Cardiac muscle cell (in vitro differentiated cells and primary cell): ENCODE measurements at regions not wholly inside any gene's neighbourhood (a gene's known extent, or its start where the extent isn't known, plus 50 kb on each side); places are given as distances from the start of the nearest gene placed in this dataset.
A peak's percentile ranks its signal among the peaks of the same experiment; 100 is the strongest.

Experiments
- DNase-seq, 2 donors: peaks; one replicate each; pipeline versions ENCODE4 v3.0.0 to v3.0.0-alpha.2; 2010 to 2017; ENCODE audit warnings: low read depth in 1 of 2, low spot score in 1 of 2
- H3K27ac ChIP-seq: fragments of 200-600 bp; sonication (generic); 2 replicates; pipeline ENCODE4 v1.5.1; 2016
- H3K27me3 ChIP-seq: fragments of 200-600 bp; sonication (generic); 2 replicates; pipeline ENCODE4 v1.6.0; 2016; ENCODE audit warnings: control low read depth
- H3K36me3 ChIP-seq: fragments of 200-600 bp; sonication (generic); 2 replicates; pipeline ENCODE4 v1.5.1; 2016; ENCODE audit warnings: control low read depth
- H3K4me1 ChIP-seq: fragments of 200-600 bp; sonication (generic); 2 replicates; pipeline ENCODE4 v1.8.1; 2017; ENCODE audit warnings: low read depth, mild to moderate bottlenecking, mixed run types
- H3K4me3 ChIP-seq: fragments of 200-600 bp; sonication (generic); 2 replicates; pipeline ENCODE4 v1.5.1; 2016; ENCODE audit warnings: mild to moderate bottlenecking
- H3K9me3 ChIP-seq: fragments of 200-600 bp; sonication (generic); 2 replicates; pipeline ENCODE4 v1.5.1; 2017; ENCODE audit warnings: low read depth, mild to moderate bottlenecking, control low read depth
- TF ChIP-seq, protein P1 (sequence below): IDR thresholded peaks from 2 replicates; pipeline ENCODE4 v1.5.1; 2012; ENCODE audit warnings: low read depth, mild to moderate bottlenecking, low read length

DNA sequence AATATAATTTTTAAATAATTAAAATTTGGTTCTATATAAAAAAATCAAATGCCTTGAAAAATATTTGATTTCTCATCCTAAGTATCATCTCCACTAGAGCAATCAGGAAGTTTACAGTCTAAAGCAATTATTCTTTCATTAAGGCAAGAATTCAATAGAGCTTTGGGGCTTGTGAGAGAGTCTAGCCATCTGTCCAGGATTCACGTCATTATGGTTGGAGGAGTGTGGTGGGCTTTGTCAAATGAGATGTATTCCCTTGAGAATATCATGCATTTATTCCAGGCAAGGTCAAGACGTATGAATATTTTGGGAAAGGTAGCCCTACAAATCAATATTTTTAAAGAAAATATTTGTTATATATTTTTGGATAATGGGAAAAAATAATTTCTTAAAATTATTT lies 132.4 kb downstream of the ELOVL4 start:
- Histone ChIP-seq H3K27me3 (no peaks in the 10 kb centered on the region), H3K36me3 (no peaks in the 10 kb centered on the region), H3K27ac (no peak overlapping the region), H3K4me1 (peaks cover 20% of the 10 kb centered on the region), H3K4me3 (no peak overlapping the region), H3K9me3 (no peaks in the 10 kb centered on the region)
- no peak for DNase-seq
- TF ChIP-seq, protein P1, sequence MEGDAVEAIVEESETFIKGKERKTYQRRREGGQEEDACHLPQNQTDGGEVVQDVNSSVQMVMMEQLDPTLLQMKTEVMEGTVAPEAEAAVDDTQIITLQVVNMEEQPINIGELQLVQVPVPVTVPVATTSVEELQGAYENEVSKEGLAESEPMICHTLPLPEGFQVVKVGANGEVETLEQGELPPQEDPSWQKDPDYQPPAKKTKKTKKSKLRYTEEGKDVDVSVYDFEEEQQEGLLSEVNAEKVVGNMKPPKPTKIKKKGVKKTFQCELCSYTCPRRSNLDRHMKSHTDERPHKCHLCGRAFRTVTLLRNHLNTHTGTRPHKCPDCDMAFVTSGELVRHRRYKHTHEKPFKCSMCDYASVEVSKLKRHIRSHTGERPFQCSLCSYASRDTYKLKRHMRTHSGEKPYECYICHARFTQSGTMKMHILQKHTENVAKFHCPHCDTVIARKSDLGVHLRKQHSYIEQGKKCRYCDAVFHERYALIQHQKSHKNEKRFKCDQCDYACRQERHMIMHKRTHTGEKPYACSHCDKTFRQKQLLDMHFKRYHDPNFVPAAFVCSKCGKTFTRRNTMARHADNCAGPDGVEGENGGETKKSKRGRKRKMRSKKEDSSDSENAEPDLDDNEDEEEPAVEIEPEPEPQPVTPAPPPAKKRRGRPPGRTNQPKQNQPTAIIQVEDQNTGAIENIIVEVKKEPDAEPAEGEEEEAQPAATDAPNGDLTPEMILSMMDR: no peak

DNA sequence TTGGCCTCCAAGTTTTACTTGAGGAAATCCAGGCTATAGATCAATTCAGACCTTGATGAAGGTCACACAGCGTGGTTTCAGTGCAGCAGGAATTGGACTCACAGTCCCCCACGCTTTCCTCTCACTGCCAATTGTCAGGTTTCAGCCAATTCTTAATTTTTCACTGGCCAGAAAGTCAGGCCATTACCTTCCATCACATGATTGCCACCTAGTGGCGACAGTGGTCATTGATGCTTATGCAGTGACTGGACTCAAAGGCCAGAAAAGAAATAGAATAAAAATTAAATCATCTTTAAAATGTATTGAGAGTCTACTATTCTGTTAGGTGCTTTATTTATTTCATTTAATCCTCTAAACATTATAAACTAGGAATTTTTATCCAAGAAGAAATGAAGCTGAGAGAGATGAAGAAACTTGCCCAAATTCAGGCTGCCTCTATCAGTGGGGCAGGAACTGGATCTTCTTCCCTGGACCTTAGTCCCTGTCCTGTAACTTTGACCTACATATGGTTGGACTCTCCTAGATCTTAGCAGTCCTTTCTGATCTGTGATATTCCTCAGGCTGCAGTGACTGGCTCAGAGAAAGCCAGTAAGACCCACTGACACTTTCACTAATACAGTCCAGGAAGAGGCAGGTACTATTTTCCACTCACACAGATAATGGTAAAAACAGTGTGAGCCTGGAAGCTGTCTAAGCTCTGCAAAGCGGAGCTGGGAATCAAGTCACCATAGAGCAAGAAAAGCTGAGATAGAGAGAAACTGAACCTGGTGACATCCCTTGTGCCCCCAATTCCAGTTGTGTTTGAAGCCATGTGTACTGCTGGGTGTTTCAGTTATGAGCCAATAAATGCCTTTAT lies 133.3 kb downstream of the ELOVL4 start:
- Histone ChIP-seq H3K9me3 (no peaks in the 10 kb centered on the region), H3K4me3 (no peak overlapping the region), H3K27me3 (no peaks in the 10 kb centered on the region), H3K36me3 (no peaks in the 10 kb centered on the region), H3K4me1 (peaks cover 29% of the 10 kb centered on the region), H3K27ac (peak overlapping the region; percentile 71)
- DNase-seq: peak; percentile 77 to 78
- TF ChIP-seq, protein P1: peak; percentile 91

DNA sequence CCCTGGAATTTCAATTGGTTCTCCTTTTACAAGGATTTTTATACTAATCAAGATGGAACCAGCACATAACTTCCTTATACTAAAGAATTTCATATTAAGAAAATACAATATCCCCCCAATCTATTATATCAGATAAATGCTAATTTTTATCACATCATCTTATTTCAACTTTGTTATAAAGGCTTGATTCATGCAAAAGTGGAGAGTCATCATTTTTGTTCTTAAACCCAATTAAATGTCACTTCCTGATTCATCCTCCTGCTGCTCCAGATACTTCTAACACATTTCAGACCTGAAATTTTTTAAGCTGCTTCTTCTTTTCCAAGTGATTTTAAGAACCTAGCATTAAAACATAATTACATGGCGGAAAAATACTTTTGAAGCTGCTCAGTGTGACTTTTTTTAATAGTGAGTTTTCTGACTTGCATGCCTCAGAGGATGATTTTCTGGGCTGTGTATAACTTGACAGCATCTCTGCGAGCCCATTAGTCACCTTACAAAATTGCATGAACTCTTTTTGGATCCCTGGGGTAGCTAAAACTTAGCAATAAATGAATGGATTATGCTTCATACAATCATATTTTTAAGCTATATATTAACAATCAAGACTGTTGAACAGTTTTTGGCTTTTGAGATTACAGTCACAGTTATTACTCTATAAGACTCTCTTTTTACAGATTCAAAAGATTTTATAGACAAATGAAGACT lies 134.1 kb downstream of the ELOVL4 start:
- Histone ChIP-seq H3K4me1 (peaks cover 36% of the 10 kb centered on the region), H3K9me3 (no peaks in the 10 kb centered on the region)

DNA sequence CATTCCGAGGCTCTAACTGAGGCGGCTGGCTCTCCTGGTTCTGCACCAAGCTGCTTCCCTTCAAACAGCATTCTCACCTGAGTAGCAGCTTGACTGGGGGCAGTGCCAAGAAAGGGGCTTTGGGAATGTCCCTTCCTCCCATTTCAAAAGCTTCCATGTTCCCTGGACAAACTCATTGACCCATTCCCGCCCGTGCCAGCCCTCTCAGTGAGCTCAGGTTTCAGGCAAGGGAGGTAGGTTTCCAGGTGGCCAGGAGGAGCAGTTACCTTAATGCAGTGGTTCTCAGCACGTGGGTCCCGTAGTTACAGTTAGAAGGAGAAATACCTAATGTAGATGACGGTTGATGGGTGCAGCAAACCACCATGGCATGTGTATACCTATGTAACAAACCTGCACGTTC lies 135.2 kb downstream of the ELOVL4 start:
- H3K36me3 ChIP-seq: no peaks in the 10 kb centered on the region
- no peak for DNase-seq
- no peaks in the 10 kb centered on the region for H3K9me3 ChIP-seq
- H3K27ac ChIP-seq: peak overlapping the region; percentile 19
- peaks cover 42% of the 10 kb centered on the region for H3K4me1 ChIP-seq
- H3K4me3 ChIP-seq: no peak overlapping the region
- TF ChIP-seq, protein P1: no peak
- H3K27me3 ChIP-seq: no peaks in the 10 kb centered on the region

More for the DNA sequence above, 134.1 kb downstream of the ELOVL4 start:
- DNase-seq: no peak
- TF ChIP-seq, protein P1: no peak
- Histone ChIP-seq H3K27me3 (no peaks in the 10 kb centered on the region), H3K27ac (no peak overlapping the region), H3K36me3 (no peaks in the 10 kb centered on the region), H3K4me3 (no peak overlapping the region)

DNA sequence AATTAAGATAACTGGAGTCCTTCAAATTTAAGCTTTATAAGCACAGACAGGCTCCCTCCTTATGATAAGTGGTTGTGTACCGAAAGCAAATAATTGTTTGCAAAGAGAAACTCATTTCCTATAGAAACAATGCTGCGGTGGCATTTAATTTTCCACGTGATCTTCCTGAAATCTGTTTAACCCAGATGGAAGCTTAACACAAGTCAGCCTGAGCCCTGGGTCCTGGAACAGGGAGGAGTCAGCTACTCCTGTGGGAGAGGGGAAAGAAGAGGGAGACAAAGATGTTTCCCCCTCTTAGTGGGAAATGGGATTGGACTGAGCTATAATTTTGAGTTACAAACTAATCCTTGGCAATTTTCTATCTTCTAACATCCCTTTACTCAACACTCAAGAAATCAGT lies 136.5 kb downstream of the ELOVL4 start:
- peaks cover 42% of the 10 kb centered on the region for H3K4me1 ChIP-seq

More for the DNA sequence above, 136.5 kb downstream of the ELOVL4 start:
- Histone ChIP-seq H3K4me3 (no peak overlapping the region), H3K27me3 (no peaks in the 10 kb centered on the region), H3K9me3 (no peaks in the 10 kb centered on the region), H3K36me3 (no peaks in the 10 kb centered on the region), H3K27ac (peak overlapping the region; percentile 75)
- DNase-seq: no peak
- TF ChIP-seq, protein P1: no peak
